HepG2 (cell line): ENCODE measurements at regions not wholly inside any gene's neighbourhood (a gene's known extent, or its start where the extent isn't known, plus 50 kb on each side); places are given as distances from the start of the nearest gene placed in this dataset.

Experiments
- BCLAF1 ChIP-seq: fragments of 450-650 bp; IDR thresholded peaks from 2 replicates; pipeline ENCODE4 v1.6.1; 2017; ENCODE audit warnings: mild to moderate bottlenecking
- FOSL2 ChIP-seq: sonication (generic); formaldehyde crosslinking; IDR thresholded peaks from 2 replicates; pipeline ENCODE4 v1.4.0; 2020; ENCODE audit warnings: missing genetic modification reagents
- MED1 ChIP-seq: sonication (generic); formaldehyde crosslinking; IDR thresholded peaks from 2 replicates; pipeline ENCODE4 v1.4.0; 2020; ENCODE audit warnings: missing genetic modification reagents
- PRDM15 ChIP-seq: sonication (generic); formaldehyde crosslinking; IDR thresholded peaks from 2 replicates; pipeline ENCODE4 v1.4.0; 2020; ENCODE audit warnings: missing genetic modification reagents
- SOX6 ChIP-seq, 2 experiments: fragments of 450-650 bp in 1 of 2; sonication (generic) in 1 of 2; formaldehyde crosslinking in 1 of 2; IDR thresholded peaks; 2 replicates each; pipeline versions ENCODE4 v1.4.0 to v1.6.1; 2017 to 2020; ENCODE audit warnings: antibody characterized with exemption in 1 of 2, mild to moderate bottlenecking in 1 of 2, missing genetic modification reagents in 1 of 2
- ZNF121 ChIP-seq: sonication (generic); formaldehyde crosslinking; IDR thresholded peaks from 2 replicates; pipeline ENCODE4 v1.5.0; 2020; ENCODE audit warnings: mild to moderate bottlenecking, missing genetic modification reagents
- ZNF616 ChIP-seq: sonication (generic); formaldehyde crosslinking; IDR thresholded peaks from 2 replicates; pipeline ENCODE4 v1.5.0; 2020; ENCODE audit warnings: low read depth, mild to moderate bottlenecking, missing genetic modification reagents
- TF ChIP-seq, protein P1 (sequence below): sonication (generic); formaldehyde crosslinking; IDR thresholded peaks from 2 replicates; pipeline ENCODE4 v1.5.0; 2020; ENCODE audit warnings: mild to moderate bottlenecking, missing genetic modification reagents, moderate library complexity

GRCh38 chr10:36053775-36054174 is 411.7 kb upstream of the FZD8 start:
- TF ChIP-seq BCLAF1 (no peak), ZNF616 (no peak), MED1 (no peak), FOSL2 (no peak), ZNF121 (CRISPR knock-in tag) (no peak), SOX6 (IDR thresholded peaks at IDR 0.05) (no peak), SOX6 (CRISPR knock-in tag; IDR thresholded peaks at IDR 0.05) (no peak), PRDM15 (CRISPR knock-in tag) (no peak)
- TF ChIP-seq, protein P1, sequence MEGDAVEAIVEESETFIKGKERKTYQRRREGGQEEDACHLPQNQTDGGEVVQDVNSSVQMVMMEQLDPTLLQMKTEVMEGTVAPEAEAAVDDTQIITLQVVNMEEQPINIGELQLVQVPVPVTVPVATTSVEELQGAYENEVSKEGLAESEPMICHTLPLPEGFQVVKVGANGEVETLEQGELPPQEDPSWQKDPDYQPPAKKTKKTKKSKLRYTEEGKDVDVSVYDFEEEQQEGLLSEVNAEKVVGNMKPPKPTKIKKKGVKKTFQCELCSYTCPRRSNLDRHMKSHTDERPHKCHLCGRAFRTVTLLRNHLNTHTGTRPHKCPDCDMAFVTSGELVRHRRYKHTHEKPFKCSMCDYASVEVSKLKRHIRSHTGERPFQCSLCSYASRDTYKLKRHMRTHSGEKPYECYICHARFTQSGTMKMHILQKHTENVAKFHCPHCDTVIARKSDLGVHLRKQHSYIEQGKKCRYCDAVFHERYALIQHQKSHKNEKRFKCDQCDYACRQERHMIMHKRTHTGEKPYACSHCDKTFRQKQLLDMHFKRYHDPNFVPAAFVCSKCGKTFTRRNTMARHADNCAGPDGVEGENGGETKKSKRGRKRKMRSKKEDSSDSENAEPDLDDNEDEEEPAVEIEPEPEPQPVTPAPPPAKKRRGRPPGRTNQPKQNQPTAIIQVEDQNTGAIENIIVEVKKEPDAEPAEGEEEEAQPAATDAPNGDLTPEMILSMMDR = no peak
